Neural cell (in vitro differentiated cells): ENCODE measurements at regions not wholly inside any gene's neighbourhood (a gene's known extent, or its start where the extent isn't known, plus 50 kb on each side); places are given as distances from the start of the nearest gene placed in this dataset.

Experiments used
- CTCF ChIP-seq: fragments of 450-650 bp; IDR thresholded peaks from 2 replicates; pipeline ENCODE4 v1.5.1; 2014; ENCODE audit warnings: antibody characterized with exemption, mild to moderate bottlenecking, moderate library complexity; ENCODE audit not compliant: poor library complexity, severe bottlenecking
- POLR2AphosphoS5 ChIP-seq: IDR thresholded peaks from 2 replicates; pipeline ENCODE4 v1.6.1; 2012
- RAD21 ChIP-seq: fragments of 450-650 bp; conservative IDR thresholded peaks from 2 replicates; pipeline ENCODE4 v1.6.1; 2014; ENCODE audit warnings: antibody characterized with exemption, mild to moderate bottlenecking, moderate library complexity
- TAF1 ChIP-seq: IDR thresholded peaks from 2 replicates; pipeline ENCODE4 v1.6.1; 2012; ENCODE audit warnings: low read depth

DNA sequence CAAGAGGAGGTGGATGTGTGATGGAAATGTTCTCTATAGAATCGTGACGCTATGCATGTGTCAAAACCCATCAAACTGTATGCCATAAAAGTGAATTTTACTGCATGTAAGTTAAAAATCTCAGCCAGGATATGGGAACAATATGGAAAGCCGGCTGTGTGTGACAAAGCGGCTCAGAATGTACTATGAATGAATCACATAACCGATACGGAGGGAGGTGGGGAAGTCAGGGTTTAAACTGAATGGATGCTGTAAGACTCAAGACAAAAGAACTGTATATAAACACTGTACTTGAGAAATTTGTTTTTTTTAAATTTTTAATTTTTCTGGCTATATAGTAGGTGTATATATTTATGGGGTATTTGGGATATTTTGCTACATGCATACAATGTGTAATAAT, 111.6 kb upstream of the PDE4B start:
- TF ChIP-seq TAF1 (no peak), CTCF (no peak), POLR2AphosphoS5 (no peak), RAD21 (no peak)
